Cardiac fibroblast (primary cell): ENCODE measurements at regions not wholly inside any gene's neighbourhood (a gene's known extent, or its start where the extent isn't known, plus 50 kb on each side); places are given as distances from the start of the nearest gene placed in this dataset.

Experiments
- DNase-seq, 2 donors: peaks; one replicate each; pipeline versions ENCODE4 v3.0.0 to v3.0.0-alpha.2; 2010; ENCODE audit warnings: low read depth in 2 of 2
- H3K4me3 ChIP-seq, 2 donors: replicated peaks in 1 of 2; 1 replicate in 1 of 2; 2 replicates in 1 of 2; pipeline ENCODE4 v1.5.1; 2011; ENCODE audit warnings: low read depth in 2 of 2, low read length in 2 of 2, mild to moderate bottlenecking in 2 of 2, moderate library complexity in 1 of 2
- CTCF ChIP-seq: IDR thresholded peaks from one replicate; pipeline ENCODE4 v1.5.1; 2011; ENCODE audit warnings: low read depth, mild to moderate bottlenecking, low read length, inconsistent platforms

- DNase-seq = no peak
- no peak overlapping the region for H3K4me3 ChIP-seq
- TF ChIP-seq CTCF = no peak
Measured at GRCh38 chr10:110405380-110405779, 92.3 kb upstream of the DUSP5 start.

- no peak overlapping the region for H3K4me3 ChIP-seq
- TF ChIP-seq CTCF = no peak
- no peak for DNase-seq
Measured at GRCh38 chr10:110407301-110408170, 90.2 kb upstream of the DUSP5 start.

GRCh38 chr10:110408203-110408871, 89.4 kb upstream of the DUSP5 start:
- no peak for TF ChIP-seq CTCF
- H3K4me3 ChIP-seq = no peak overlapping the region
- DNase-seq = peak; percentile 42 to 53

- no peak for TF ChIP-seq CTCF
- DNase-seq = no peak
- H3K4me3 ChIP-seq = no peak overlapping the region
Measured at GRCh38 chr10:110408943-110409342, 88.8 kb upstream of the DUSP5 start.

- no peak overlapping the region for H3K4me3 ChIP-seq
Measured at GRCh38 chr10:110409488-110409887, 88.2 kb upstream of the DUSP5 start.

GRCh38 chr10:110409926-110410325, 87.8 kb upstream of the DUSP5 start:
- TF ChIP-seq CTCF = no peak
- no peak for DNase-seq
- no peak overlapping the region for H3K4me3 ChIP-seq

More at GRCh38 chr10:110409488-110409887, 88.2 kb upstream of the DUSP5 start:
- TF ChIP-seq CTCF = no peak
- DNase-seq = no peak
